Right cardiac atrium (tissue), 5 donors: ENCODE measurements at regions not wholly inside any gene's neighbourhood (a gene's known extent, or its start where the extent isn't known, plus 50 kb on each side); places are given as distances from the start of the nearest gene placed in this dataset.

Experiments used
- ATAC-seq, 2 donors: fragments of 200-7000 bp; cut with Tn5 transposase; one replicate each; pipeline versions ENCODE4 v1.8.0 to v1.9.1; 2020; ENCODE audit warnings: moderate library complexity in 2 of 2, mild to moderate bottlenecking in 1 of 2
- DNase-seq, 3 donors: peaks; one replicate each; pipeline ENCODE4 v3.0.0-alpha.2; 2020
- H3K27ac ChIP-seq: one replicate; pipeline ENCODE4 v1.5.1; 2013; ENCODE audit warnings: mild to moderate bottlenecking, low read length, control low read depth, moderate library complexity
- H3K27me3 ChIP-seq: one replicate; pipeline ENCODE4 v1.6.1; 2013; ENCODE audit not compliant: control insufficient read depth, insufficient read depth
- H3K4me1 ChIP-seq: one replicate; pipeline ENCODE4 v1.6.1; 2013; ENCODE audit warnings: low read length; ENCODE audit not compliant: control insufficient read depth, insufficient read depth
- H3K4me3 ChIP-seq: one replicate; pipeline ENCODE4 v1.5.1; 2013; ENCODE audit warnings: low read length, control low read depth
- H3K9me3 ChIP-seq: one replicate; pipeline ENCODE4 v1.6.1; 2013; ENCODE audit warnings: low read length; ENCODE audit not compliant: control insufficient read depth
- WGBS: extraction: QIAGEN DNeasy Blood & Tissue Kit; methylation state at CpG from one replicate; pipeline ENCODE4 v1.1.7; 2013; 5-methylcytosine and 5-hydroxymethylcytosine counted together
- intact Hi-C, 4 donors: fragments of 100-400 bp; cut with DNase I; formaldehyde crosslinking; loops; one replicate each; pipeline versions ENCODE4 v1.11.0 to v1.14.0; 2022 to 2023
- donor health status: healthy with polysubstance abuse.
- donor health status: DM: no; HTN: yes; CAD: no.
- donor health status: DM: no; HTN: no; CAD: no.
- donor health status: DM: no; HTN: yes; CAD: no; lungs with severe emphysema.
- donor health status: DM: yes; HTN: yes; CAD: no.

- H3K4me1 ChIP-seq: no peaks in the 10 kb centered on the region
- no peak overlapping the region for H3K27ac ChIP-seq
- no peaks in the 10 kb centered on the region for H3K27me3 ChIP-seq
- no peak for ATAC-seq
- intact Hi-C loops: no loop called here
- DNase-seq: no peak
- WGBS: 74% methylated on average over 3 of the region's 3 CpGs
- no peaks in the 10 kb centered on the region for H3K9me3 ChIP-seq
- H3K4me3 ChIP-seq: no peak overlapping the region
Measured at GRCh38 chr14:38400751-38401150, 144.9 kb upstream of the CLEC14A start.

- H3K4me1 ChIP-seq: no peaks in the 10 kb centered on the region
- WGBS: 40% methylated on average over 2 of the region's 2 CpGs
- no peak for DNase-seq
- H3K4me3 ChIP-seq: no peak overlapping the region
- intact Hi-C loops: no loop called here
- no peak for ATAC-seq
- H3K9me3 ChIP-seq: no peaks in the 10 kb centered on the region
- H3K27ac ChIP-seq: no peak overlapping the region
- H3K27me3 ChIP-seq: no peaks in the 10 kb centered on the region
Measured at GRCh38 chr14:38399652-38400051, 143.8 kb upstream of the CLEC14A start.

DNA sequence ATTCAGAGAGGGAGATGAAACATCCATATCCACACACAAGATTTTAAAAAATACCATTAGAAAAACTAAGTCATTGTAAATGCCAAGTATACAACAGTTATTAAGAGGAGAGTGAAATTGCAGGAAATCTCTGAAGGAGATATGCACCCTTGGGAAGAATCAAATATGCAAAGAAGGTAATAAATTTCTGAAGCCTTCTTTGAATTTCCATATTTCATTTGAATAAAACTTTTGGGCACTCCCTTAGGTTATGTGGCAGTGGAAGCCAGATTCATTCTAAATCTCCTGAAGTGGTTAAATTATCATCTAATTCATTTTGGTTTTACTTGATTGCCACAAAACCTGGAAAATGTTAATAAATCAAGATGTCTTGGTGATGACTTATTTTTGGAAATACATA is 138.9 kb upstream of the CLEC14A start:
- Histone ChIP-seq H3K27me3 (no peaks in the 10 kb centered on the region), H3K9me3 (no peaks in the 10 kb centered on the region), H3K4me3 (no peak overlapping the region), H3K27ac (no peak overlapping the region), H3K4me1 (no peaks in the 10 kb centered on the region)
- intact Hi-C loops: no loop called here
- no peak for DNase-seq
- no peak for ATAC-seq

- Histone ChIP-seq H3K27ac (no peak overlapping the region), H3K27me3 (no peaks in the 10 kb centered on the region), H3K9me3 (no peaks in the 10 kb centered on the region), H3K4me1 (no peaks in the 10 kb centered on the region), H3K4me3 (no peak overlapping the region)
- ATAC-seq: no peak
- WGBS: 85% methylated on average over 2 of the region's 2 CpGs
- intact Hi-C loops: no loop called here
- no peak for DNase-seq
Measured at GRCh38 chr14:38394064-38394463, 138.2 kb upstream of the CLEC14A start.

DNA sequence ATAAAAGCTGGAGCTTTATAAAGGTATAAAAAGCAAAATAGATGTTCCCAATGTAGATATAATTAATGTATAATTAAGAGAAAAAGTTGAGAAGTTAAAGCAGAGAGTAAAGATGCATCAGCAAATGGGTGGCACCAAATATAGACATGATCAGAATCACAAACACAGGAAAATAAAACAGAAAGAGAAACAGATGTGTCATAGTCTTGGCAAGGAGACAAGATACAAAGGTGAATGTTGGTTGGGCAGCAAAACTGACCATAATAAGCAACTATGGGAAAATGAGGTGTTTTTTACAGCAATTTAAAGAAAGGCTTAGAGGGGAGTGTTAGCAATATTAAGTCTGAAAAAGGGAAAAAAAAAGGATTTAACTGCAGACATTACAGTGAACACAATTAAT is 135.4 kb upstream of the CLEC14A start:
- DNase-seq: no peak
- ATAC-seq: peak in 1 of 2 donors; percentile 43
- H3K4me1 ChIP-seq: no peaks in the 10 kb centered on the region
- H3K27me3 ChIP-seq: no peaks in the 10 kb centered on the region
- no peak overlapping the region for H3K4me3 ChIP-seq
- no peak overlapping the region for H3K27ac ChIP-seq
- intact Hi-C loops: no loop called here
- H3K9me3 ChIP-seq: no peaks in the 10 kb centered on the region

DNA sequence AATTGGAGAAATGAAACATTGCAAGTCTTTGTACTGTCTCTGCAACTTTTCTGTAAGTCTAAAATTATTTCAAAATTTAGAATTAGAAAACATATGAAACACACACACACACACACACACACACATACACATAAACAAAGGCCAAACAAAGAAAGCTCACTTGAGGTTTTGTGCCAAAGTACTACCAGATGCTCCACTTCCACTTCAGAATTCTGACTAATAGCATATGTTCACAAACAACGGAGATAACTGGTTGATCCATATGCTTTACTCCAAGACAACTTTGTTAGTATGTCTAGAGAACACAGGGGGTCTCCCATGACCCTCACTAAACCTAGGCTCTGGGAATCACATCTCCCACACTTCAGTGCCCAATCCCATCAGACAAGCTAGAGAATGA is 133.8 kb upstream of the CLEC14A start:
- Histone ChIP-seq H3K9me3 (no peaks in the 10 kb centered on the region), H3K4me1 (no peaks in the 10 kb centered on the region), H3K27me3 (no peaks in the 10 kb centered on the region), H3K27ac (no peak overlapping the region), H3K4me3 (no peak overlapping the region)
- ATAC-seq (no peak), DNase-seq (no peak)
- intact Hi-C loops: loop anchor here in 1 of 4 donors (10.0 kb wide), 1 partner anchor 975 kb away; no protein-coding TSS in a partner anchor
- WGBS: 70% methylated on average over 1 of the region's 1 CpG

DNA sequence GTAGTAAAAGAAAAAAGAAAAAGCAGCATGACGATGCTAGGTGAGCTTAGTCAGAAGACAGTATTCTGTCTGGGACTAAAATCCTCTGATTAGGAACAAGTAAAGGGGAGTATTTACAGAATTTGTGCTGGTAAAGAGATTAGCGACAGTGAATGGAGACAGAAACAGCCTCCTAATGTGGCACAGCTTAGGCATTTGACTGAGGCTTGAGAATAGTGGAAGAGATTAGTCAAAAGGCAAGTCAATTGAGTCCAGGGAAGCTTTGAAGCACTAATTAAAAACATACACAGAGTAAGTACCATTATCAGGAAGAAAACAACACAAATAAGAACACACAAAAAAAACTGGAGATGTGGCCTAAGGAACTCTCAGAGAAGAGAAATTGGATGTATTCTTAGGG is 131.9 kb upstream of the CLEC14A start:
- 81% methylated on average over 2 of the region's 2 CpGs for WGBS
- no peaks in the 10 kb centered on the region for H3K9me3 ChIP-seq
- no peaks in the 10 kb centered on the region for H3K27me3 ChIP-seq
- intact Hi-C loops: loop anchor here in 1 of 4 donors (10.0 kb wide), 1 partner anchor 977 kb away; no protein-coding TSS in a partner anchor
- no peak overlapping the region for H3K4me3 ChIP-seq
- DNase-seq (no peak), ATAC-seq (no peak)
- H3K4me1 ChIP-seq: no peaks in the 10 kb centered on the region
- H3K27ac ChIP-seq: no peak overlapping the region

- Histone ChIP-seq H3K4me3 (no peak overlapping the region), H3K27ac (no peak overlapping the region), H3K9me3 (no peaks in the 10 kb centered on the region), H3K27me3 (no peaks in the 10 kb centered on the region), H3K4me1 (no peaks in the 10 kb centered on the region)
- intact Hi-C loops: loop anchor here in 1 of 4 donors (10.0 kb wide), 1 partner anchor 979 kb away; no protein-coding TSS in a partner anchor
- ATAC-seq: no peak
- WGBS: 76% methylated on average over 3 of the region's 3 CpGs
- DNase-seq: no peak
Measured at GRCh38 chr14:38385836-38386235, 129.9 kb upstream of the CLEC14A start.

DNA sequence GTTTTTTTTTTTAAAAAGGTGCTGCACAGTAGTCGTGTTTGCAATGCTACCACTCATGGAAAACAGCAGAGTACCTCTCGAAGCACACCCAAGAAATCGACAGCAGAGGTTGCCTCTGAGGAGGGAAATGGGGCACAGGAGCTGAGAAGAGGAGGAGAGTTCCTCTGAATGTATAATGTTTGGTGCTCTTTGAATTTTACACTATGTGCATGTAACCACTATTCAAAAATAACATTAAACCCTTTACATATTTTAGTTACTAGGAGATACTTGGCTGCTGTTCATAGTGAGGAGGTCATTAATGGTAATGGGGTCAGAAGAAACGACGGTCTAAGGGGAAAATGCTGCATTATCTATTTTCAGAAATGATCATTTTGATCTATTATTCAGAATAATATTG is 129.4 kb upstream of the CLEC14A start:
- Histone ChIP-seq H3K9me3 (no peaks in the 10 kb centered on the region), H3K27me3 (no peaks in the 10 kb centered on the region), H3K4me1 (no peaks in the 10 kb centered on the region), H3K4me3 (no peak overlapping the region), H3K27ac (no peak overlapping the region)
- ATAC-seq (no peak), DNase-seq (no peak)
- intact Hi-C loops: loop anchor here in 1 of 4 donors (10.0 kb wide), 1 partner anchor 979 kb away; no protein-coding TSS in a partner anchor
- 84% methylated on average over 5 of the region's 5 CpGs for WGBS

DNA sequence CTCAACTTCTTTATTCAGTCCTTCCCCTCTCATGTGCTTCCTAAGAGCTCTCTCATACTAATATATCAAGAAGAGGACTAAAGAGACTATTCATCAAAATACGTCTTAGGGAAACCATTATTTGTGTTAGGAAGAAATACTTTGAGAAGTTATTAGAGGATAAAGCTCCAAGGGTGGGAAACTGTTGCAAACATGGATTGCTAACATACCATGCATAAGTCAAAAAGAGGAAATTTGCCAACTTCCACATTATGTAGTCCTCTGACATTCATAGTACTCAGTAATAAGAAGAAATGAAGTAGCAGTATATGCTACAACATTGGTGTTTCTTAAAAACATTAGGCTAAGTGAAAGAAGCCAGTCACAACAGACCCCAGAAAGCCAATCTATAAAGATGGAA is 128.8 kb upstream of the CLEC14A start:
- Histone ChIP-seq H3K4me1 (no peaks in the 10 kb centered on the region), H3K4me3 (no peak overlapping the region), H3K27ac (no peak overlapping the region), H3K9me3 (no peaks in the 10 kb centered on the region), H3K27me3 (no peaks in the 10 kb centered on the region)
- ATAC-seq: no peak
- no peak for DNase-seq
- intact Hi-C loops: loop anchor here in 1 of 4 donors (10.0 kb wide), 1 partner anchor 980 kb away; no protein-coding TSS in a partner anchor
- 83% methylated on average over 1 of the region's 1 CpG for WGBS

GRCh38 chr14:38367922-38368321 is 112.0 kb upstream of the CLEC14A start:
- Histone ChIP-seq H3K4me1 (no peaks in the 10 kb centered on the region), H3K27me3 (no peaks in the 10 kb centered on the region), H3K9me3 (no peaks in the 10 kb centered on the region), H3K4me3 (no peak overlapping the region), H3K27ac (no peak overlapping the region)
- intact Hi-C loops: loop anchor here in 1 of 4 donors (10.0 kb wide), 1 partner anchor 113 kb away; the partner anchor contains the start of gene CLEC14A
- 58% methylated on average over 4 of the region's 4 CpGs for WGBS
- DNase-seq (peak in 2 of 3 donors; percentile 8 to 25), ATAC-seq (peak; percentile 71 to 95)

DNA sequence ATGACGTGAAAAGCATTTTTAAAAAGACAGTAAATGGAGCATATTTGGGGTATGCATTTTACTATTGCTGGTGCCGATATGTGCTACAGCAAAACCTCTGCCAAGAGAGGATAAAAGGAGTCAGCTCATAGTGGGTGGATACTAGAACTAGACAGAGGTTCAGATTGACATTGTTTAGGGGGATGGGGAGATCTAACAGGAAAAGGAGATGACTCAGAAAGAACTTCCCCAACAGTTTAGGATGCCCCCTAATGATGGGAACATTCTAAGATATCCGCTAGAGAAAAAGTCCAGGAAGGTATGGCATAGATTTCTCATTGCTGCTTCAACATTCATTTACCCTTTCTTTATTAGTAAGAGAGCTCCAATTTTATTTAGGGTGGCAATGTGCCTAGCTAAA is 110.5 kb upstream of the CLEC14A start:
- DNase-seq: no peak
- 54% methylated on average over 3 of the region's 3 CpGs for WGBS
- peak in 1 of 2 donors; percentile 76 for ATAC-seq
- no peaks in the 10 kb centered on the region for H3K4me1 ChIP-seq
- intact Hi-C loops: loop anchor here in 1 of 4 donors (10.0 kb wide), 1 partner anchor 112 kb away; the partner anchor contains the start of gene CLEC14A
- no peaks in the 10 kb centered on the region for H3K27me3 ChIP-seq
- no peak overlapping the region for H3K27ac ChIP-seq
- H3K4me3 ChIP-seq: no peak overlapping the region
- H3K9me3 ChIP-seq: no peaks in the 10 kb centered on the region
